ENCODE measurements at regions not wholly inside any gene's neighbourhood (a gene's known extent, or its start where the extent isn't known, plus 50 kb on each side); places are given as distances from the start of the nearest gene placed in this dataset.
"Not testable (repeated sequence)": the region's sequence is repeated elsewhere in the genome, so short reads cannot be mapped to it uniquely, and the experiment has no call there.

GRCh38 chr17:31677036-31677435, 182.0 kb downstream of the COPRS start:
- DNase-seq (ENCODE audit: low spot score) = no peak

GRCh38 chr17:31675392-31675791, 183.7 kb downstream of the COPRS start:
- DNase-seq (ENCODE audit: low spot score) = not testable (repeated sequence)

GRCh38 chr17:31674717-31675349, 184.2 kb downstream of the COPRS start:
- no peak for DNase-seq (ENCODE audit: low spot score)

GRCh38 chr17:31674305-31674704, 184.7 kb downstream of the COPRS start:
- no peak for DNase-seq (ENCODE audit: low spot score)

GRCh38 chr17:31673076-31673475, 186.0 kb downstream of the COPRS start:
- no peak for DNase-seq (ENCODE audit: low spot score)

GRCh38 chr17:31672161-31672819, 186.8 kb downstream of the COPRS start:
- DNase-seq (ENCODE audit: low spot score) = no peak

GRCh38 chr17:31663576-31663975, 195.5 kb downstream of the COPRS start:
- no peak for DNase-seq (ENCODE audit: low spot score)

- no peak for DNase-seq (ENCODE audit: low spot score)
Observed at GRCh38 chr17:31660684-31661083, 198.4 kb downstream of the COPRS start.

GRCh38 chr17:31657876-31658275, 201.2 kb downstream of the COPRS start:
- DNase-seq (ENCODE audit: low spot score) = no peak

GRCh38 chr17:31654936-31655335, 204.1 kb downstream of the COPRS start:
- no peak for DNase-seq (ENCODE audit: low spot score)

- no peak for DNase-seq (ENCODE audit: low spot score)
Observed at GRCh38 chr17:31653691-31654090, 205.4 kb downstream of the COPRS start.

- DNase-seq (ENCODE audit: low spot score) = no peak
Observed at GRCh38 chr17:31650756-31651520, 208.1 kb downstream of the COPRS start.

GRCh38 chr17:31649302-31649701, 209.7 kb downstream of the COPRS start:
- DNase-seq (ENCODE audit: low spot score) = no peak

- DNase-seq (ENCODE audit: low spot score) = no peak
Observed at GRCh38 chr17:31647661-31648060, 211.4 kb downstream of the COPRS start.

GRCh38 chr17:31646642-31647041, 212.4 kb downstream of the COPRS start:
- no peak for DNase-seq (ENCODE audit: low spot score)

- no peak for DNase-seq (ENCODE audit: low spot score)
Observed at GRCh38 chr17:31645351-31645750, 213.7 kb downstream of the COPRS start.

GRCh38 chr17:31631766-31632165, 227.3 kb downstream of the COPRS start:
- DNase-seq (ENCODE audit: low spot score) = no peak

- not testable (repeated sequence) for DNase-seq (ENCODE audit: low spot score)
Observed at GRCh38 chr17:31630866-31631265, 228.2 kb downstream of the COPRS start.

GRCh38 chr17:31629696-31630470, 229.2 kb downstream of the COPRS start:
- no peak for DNase-seq (ENCODE audit: low spot score)

GRCh38 chr17:31627960-31628359, 231.1 kb downstream of the COPRS start:
- DNase-seq (ENCODE audit: low spot score) = no peak

GRCh38 chr17:31623990-31624389, 232.5 kb downstream of the RAB11FIP4 start:
- no peak for DNase-seq (ENCODE audit: low spot score)

- DNase-seq (ENCODE audit: low spot score) = no peak
Observed at GRCh38 chr17:31622500-31622899, 231.0 kb downstream of the RAB11FIP4 start.

Measured in LoVo (cell line).